CD14-positive monocyte (primary cell): ENCODE measurements at regions not wholly inside any gene's neighbourhood (a gene's known extent, or its start where the extent isn't known, plus 50 kb on each side); places are given as distances from the start of the nearest gene placed in this dataset.

ENCODE experiments used
- DNase-seq, 3 donors: peaks; one replicate each; pipeline ENCODE4 v3.0.0-alpha.2; 2011 to 2022
- H2AFZ ChIP-seq: 2 replicates; pipeline ENCODE4 v1.6.0; 2012; ENCODE audit warnings: mild to moderate bottlenecking, low read depth, low read length, inconsistent platforms; ENCODE audit not compliant: insufficient read depth, poor library complexity, severe bottlenecking
- H3K27ac ChIP-seq, 2 donors: 1 replicate in 1 of 2; 2 replicates in 1 of 2; pipeline ENCODE4 v1.5.1; 2012 to 2013; ENCODE audit warnings: low read length in 2 of 2, control low read depth in 1 of 2, inconsistent platforms in 1 of 2, low read depth in 1 of 2, mild to moderate bottlenecking in 1 of 2
- H3K27me3 ChIP-seq, 2 donors: one replicate each; pipeline versions ENCODE4 v1.6.0 to v1.6.1; 2011 to 2013; ENCODE audit warnings: low read length in 2 of 2; ENCODE audit not compliant: control insufficient read depth in 2 of 2, insufficient read depth in 2 of 2
- H3K36me3 ChIP-seq, 2 donors: replicated peaks in 1 of 2; 1 replicate in 1 of 2; 2 replicates in 1 of 2; pipeline versions ENCODE4 v1.5.1 to v1.6.1; 2012 to 2013; ENCODE audit warnings: low read length in 2 of 2, control low read depth in 1 of 2, inconsistent platforms in 1 of 2, mild to moderate bottlenecking in 1 of 2; ENCODE audit not compliant: insufficient read depth in 2 of 2, control insufficient read depth in 1 of 2
- H3K4me1 ChIP-seq, 2 donors: 1 replicate in 1 of 2; 2 replicates in 1 of 2; pipeline versions ENCODE4 v1.5.1 to v1.6.1; 2012 to 2013; ENCODE audit warnings: low read length in 2 of 2, control low read depth in 1 of 2, inconsistent platforms in 1 of 2, mild to moderate bottlenecking in 1 of 2, moderate library complexity in 1 of 2; ENCODE audit not compliant: insufficient read depth in 2 of 2, control insufficient read depth in 1 of 2
- H3K4me2 ChIP-seq: replicated peaks from 2 replicates; pipeline ENCODE3; 2012; ENCODE audit warnings: low read length, moderate library complexity, mild to moderate bottlenecking; ENCODE audit not compliant: poor library complexity, severe bottlenecking; ENCODE audit errors: extremely low read depth
- H3K4me3 ChIP-seq, 3 experiments: fragments of 200-600 bp in 1 of 3; sonication (generic) in 1 of 3; replicated peaks in 1 of 3; 1 replicate in 2 of 3; 2 replicates in 1 of 3; pipeline ENCODE4 v1.5.1; 2011 to 2013; ENCODE audit warnings: low read length in 3 of 3, mild to moderate bottlenecking in 3 of 3, control low read depth in 2 of 3, low read depth in 2 of 3, inconsistent platforms in 1 of 3, moderate library complexity in 1 of 3
- H3K79me2 ChIP-seq: 2 replicates; pipeline ENCODE4 v1.6.0; 2012; ENCODE audit warnings: mild to moderate bottlenecking, control low read depth, inconsistent platforms, low read length, moderate library complexity; ENCODE audit not compliant: insufficient read depth
- H3K9ac ChIP-seq: 2 replicates; pipeline ENCODE4 v1.6.0; 2017; ENCODE audit warnings: low read length, mild to moderate bottlenecking; ENCODE audit not compliant: insufficient read depth, poor library complexity, severe bottlenecking
- H3K9me3 ChIP-seq, 2 donors: replicated peaks in 1 of 2; 1 replicate in 1 of 2; 2 replicates in 1 of 2; pipeline versions ENCODE4 v1.5.1 to v1.6.1; 2012 to 2013; ENCODE audit warnings: low read length in 2 of 2, control low read depth in 1 of 2; ENCODE audit not compliant: control insufficient read depth in 1 of 2, insufficient read depth in 1 of 2
- H4K20me1 ChIP-seq: 2 replicates; pipeline ENCODE4 v1.6.0; 2012; ENCODE audit warnings: mild to moderate bottlenecking, low read length, control low read depth, moderate library complexity; ENCODE audit not compliant: insufficient read depth
- H3K27ac Mint-ChIP-seq, 7 donors: one replicate each; pipeline ENCODE4 v1.8.0; 2020; ENCODE audit warnings: mild to moderate bottlenecking in 7 of 7, mixed read lengths in 7 of 7, moderate library complexity in 6 of 7, inconsistent platforms in 2 of 7
- H3K27me3 Mint-ChIP-seq, 3 donors: one replicate each; pipeline ENCODE4 v1.8.0; 2021 to 2022; ENCODE audit warnings: low read depth in 3 of 3, mild to moderate bottlenecking in 3 of 3, mixed read lengths in 3 of 3, moderate library complexity in 3 of 3, inconsistent platforms in 1 of 3
- H3K36me3 Mint-ChIP-seq, 2 donors: one replicate each; pipeline ENCODE4 v1.8.0; 2020; ENCODE audit warnings: mixed read lengths in 2 of 2, inconsistent platforms in 1 of 2, mild to moderate bottlenecking in 1 of 2
- H3K4me1 Mint-ChIP-seq: one replicate; pipeline ENCODE4 v1.8.0; 2020; ENCODE audit warnings: mild to moderate bottlenecking, mixed read lengths
- H3K4me3 Mint-ChIP-seq, 2 donors: one replicate each; pipeline ENCODE4 v1.8.0; 2020; ENCODE audit warnings: mild to moderate bottlenecking in 2 of 2, mixed read lengths in 2 of 2, moderate library complexity in 1 of 2
- H3K9me3 Mint-ChIP-seq, 7 donors: one replicate each; pipeline ENCODE4 v1.8.0; 2020 to 2022; ENCODE audit warnings: mixed read lengths in 7 of 7, mild to moderate bottlenecking in 6 of 7, moderate library complexity in 6 of 7, inconsistent platforms in 2 of 7
- WGBS: methylation state at CpG from one replicate; pipeline ENCODE4 v1.1.5; 2013; ENCODE audit warnings: missing lambda C conversion rate; ENCODE audit not compliant: insufficient coverage; 5-methylcytosine and 5-hydroxymethylcytosine counted together
- intact Hi-C, 2 donors: fragments of 100-400 bp; cut with micrococcal nuclease; formaldehyde crosslinking; loops; one replicate each; pipeline versions ENCODE4 v1.15.0 to v1.15.1; 2023
- TF ChIP-seq, protein P1 (sequence below): fragments of 200-600 bp; IDR thresholded peaks from one replicate; pipeline ENCODE4 v1.8.0; 2022; ENCODE audit warnings: antibody characterized with exemption, mild to moderate bottlenecking

GRCh38 chr9:13383855-13384254 is 104.4 kb upstream of the MPDZ start:
- Histone ChIP-seq H3K4me2 (no peak overlapping the region), H3K9ac (no peak overlapping the region), H3K27me3 (no peaks in the 10 kb centered on the region), H4K20me1 (no peaks in the 10 kb centered on the region), H3K9me3 (peaks cover 8 to 9% of the 10 kb centered on the region in 2 donors), H3K27ac (no peak overlapping the region), H3K4me1 (no peaks in the 10 kb centered on the region), H3K79me2 (no peaks in the 10 kb centered on the region), H3K4me3 (no peak overlapping the region), H3K36me3 (no peaks in the 10 kb centered on the region), H2AFZ (no peak overlapping the region)
- Mint-ChIP-seq H3K4me1 (no peaks in the 10 kb centered on the region), H3K27me3 (no peaks in the 10 kb centered on the region), H3K9me3 (peaks cover 0 to 11% (median 5%) of the 10 kb centered on the region in 7 donors), H3K4me3 (no peak overlapping the region), H3K27ac (no peak overlapping the region), H3K36me3 (no peaks in the 10 kb centered on the region)
- intact Hi-C loops = no loop called here
- TF ChIP-seq, protein P1, sequence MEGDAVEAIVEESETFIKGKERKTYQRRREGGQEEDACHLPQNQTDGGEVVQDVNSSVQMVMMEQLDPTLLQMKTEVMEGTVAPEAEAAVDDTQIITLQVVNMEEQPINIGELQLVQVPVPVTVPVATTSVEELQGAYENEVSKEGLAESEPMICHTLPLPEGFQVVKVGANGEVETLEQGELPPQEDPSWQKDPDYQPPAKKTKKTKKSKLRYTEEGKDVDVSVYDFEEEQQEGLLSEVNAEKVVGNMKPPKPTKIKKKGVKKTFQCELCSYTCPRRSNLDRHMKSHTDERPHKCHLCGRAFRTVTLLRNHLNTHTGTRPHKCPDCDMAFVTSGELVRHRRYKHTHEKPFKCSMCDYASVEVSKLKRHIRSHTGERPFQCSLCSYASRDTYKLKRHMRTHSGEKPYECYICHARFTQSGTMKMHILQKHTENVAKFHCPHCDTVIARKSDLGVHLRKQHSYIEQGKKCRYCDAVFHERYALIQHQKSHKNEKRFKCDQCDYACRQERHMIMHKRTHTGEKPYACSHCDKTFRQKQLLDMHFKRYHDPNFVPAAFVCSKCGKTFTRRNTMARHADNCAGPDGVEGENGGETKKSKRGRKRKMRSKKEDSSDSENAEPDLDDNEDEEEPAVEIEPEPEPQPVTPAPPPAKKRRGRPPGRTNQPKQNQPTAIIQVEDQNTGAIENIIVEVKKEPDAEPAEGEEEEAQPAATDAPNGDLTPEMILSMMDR = no peak
- no peak for DNase-seq
- WGBS = no CpG with 5 or more reads among the region's 1 CpG

DNA sequence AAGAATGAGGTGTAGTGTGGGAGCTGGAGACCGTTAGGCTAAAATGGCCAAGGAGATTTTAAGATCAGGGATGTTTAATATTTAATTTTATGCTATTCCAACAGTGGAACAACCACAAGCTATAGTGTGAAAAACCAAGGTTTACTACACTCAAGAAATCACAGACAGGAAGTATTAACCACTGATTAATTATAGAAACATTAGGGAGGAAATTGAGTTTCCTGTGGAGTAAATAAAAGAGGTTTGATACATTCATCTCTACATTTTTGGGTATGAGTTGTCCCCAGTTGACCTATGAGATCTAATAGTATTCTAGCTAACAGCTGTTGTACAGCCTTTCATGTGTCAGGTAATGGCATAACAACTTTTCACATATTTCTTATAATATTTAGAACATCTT is 103.7 kb upstream of the MPDZ start:
- Histone ChIP-seq H3K79me2 (no peaks in the 10 kb centered on the region), H3K27ac (no peak overlapping the region), H3K9ac (no peak overlapping the region), H3K4me1 (no peaks in the 10 kb centered on the region), H2AFZ (no peak overlapping the region), H3K4me2 (no peak overlapping the region), H4K20me1 (no peaks in the 10 kb centered on the region), H3K9me3 (peaks cover 8 to 9% of the 10 kb centered on the region in 2 donors), H3K4me3 (no peak overlapping the region), H3K36me3 (no peaks in the 10 kb centered on the region), H3K27me3 (no peaks in the 10 kb centered on the region)
- WGBS = no CpG with 5 or more reads among the region's 1 CpG
- intact Hi-C loops = no loop called here
- Mint-ChIP-seq H3K36me3 (no peaks in the 10 kb centered on the region), H3K27me3 (no peaks in the 10 kb centered on the region), H3K4me1 (no peaks in the 10 kb centered on the region), H3K4me3 (no peak overlapping the region), H3K9me3 (peaks cover 0 to 11% (median 5%) of the 10 kb centered on the region in 7 donors), H3K27ac (no peak overlapping the region)
- TF ChIP-seq, protein P1 = no peak
- DNase-seq = no peak
